SK-N-SH (cell line): ENCODE measurements at regions not wholly inside any gene's neighbourhood (a gene's known extent, or its start where the extent isn't known, plus 50 kb on each side); places are given as distances from the start of the nearest gene placed in this dataset.

ENCODE experiments used
- CTCF ChIP-seq: fragments of 200-600 bp; sonication (generic); IDR thresholded peaks from 2 replicates; pipeline ENCODE4 v1.6.1; 2017; ENCODE audit warnings: antibody characterized with exemption, mild to moderate bottlenecking, moderate library complexity
- POLR2AphosphoS5 ChIP-seq: IDR thresholded peaks from 2 replicates; pipeline ENCODE4 v1.6.1; 2012; ENCODE audit warnings: low read depth, low read length
- RFX5 ChIP-seq: IDR thresholded peaks from 2 replicates; pipeline ENCODE4 v1.6.1; 2012; ENCODE audit warnings: mild to moderate bottlenecking, improper control_type of control experiment, low read length
- YY1 ChIP-seq: IDR thresholded peaks from 2 replicates; pipeline ENCODE4 v1.4.0; 2012; ENCODE audit warnings: low read depth, mild to moderate bottlenecking
- TF ChIP-seq, protein P1 (sequence below): IDR thresholded peaks from 2 replicates; pipeline ENCODE4 v1.4.0; 2012; ENCODE audit warnings: low read depth
- TF ChIP-seq, protein P2 (sequence below): IDR thresholded peaks from 2 replicates; pipeline ENCODE4 v1.6.1; 2012; ENCODE audit warnings: mild to moderate bottlenecking, low read depth, low read length, moderate library complexity

- no peak for TF ChIP-seq POLR2AphosphoS5
- TF ChIP-seq CTCF: no peak
- TF ChIP-seq RFX5: no peak
- TF ChIP-seq, protein P1, sequence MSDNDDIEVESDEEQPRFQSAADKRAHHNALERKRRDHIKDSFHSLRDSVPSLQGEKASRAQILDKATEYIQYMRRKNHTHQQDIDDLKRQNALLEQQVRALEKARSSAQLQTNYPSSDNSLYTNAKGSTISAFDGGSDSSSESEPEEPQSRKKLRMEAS: no peak
- TF ChIP-seq, protein P2, sequence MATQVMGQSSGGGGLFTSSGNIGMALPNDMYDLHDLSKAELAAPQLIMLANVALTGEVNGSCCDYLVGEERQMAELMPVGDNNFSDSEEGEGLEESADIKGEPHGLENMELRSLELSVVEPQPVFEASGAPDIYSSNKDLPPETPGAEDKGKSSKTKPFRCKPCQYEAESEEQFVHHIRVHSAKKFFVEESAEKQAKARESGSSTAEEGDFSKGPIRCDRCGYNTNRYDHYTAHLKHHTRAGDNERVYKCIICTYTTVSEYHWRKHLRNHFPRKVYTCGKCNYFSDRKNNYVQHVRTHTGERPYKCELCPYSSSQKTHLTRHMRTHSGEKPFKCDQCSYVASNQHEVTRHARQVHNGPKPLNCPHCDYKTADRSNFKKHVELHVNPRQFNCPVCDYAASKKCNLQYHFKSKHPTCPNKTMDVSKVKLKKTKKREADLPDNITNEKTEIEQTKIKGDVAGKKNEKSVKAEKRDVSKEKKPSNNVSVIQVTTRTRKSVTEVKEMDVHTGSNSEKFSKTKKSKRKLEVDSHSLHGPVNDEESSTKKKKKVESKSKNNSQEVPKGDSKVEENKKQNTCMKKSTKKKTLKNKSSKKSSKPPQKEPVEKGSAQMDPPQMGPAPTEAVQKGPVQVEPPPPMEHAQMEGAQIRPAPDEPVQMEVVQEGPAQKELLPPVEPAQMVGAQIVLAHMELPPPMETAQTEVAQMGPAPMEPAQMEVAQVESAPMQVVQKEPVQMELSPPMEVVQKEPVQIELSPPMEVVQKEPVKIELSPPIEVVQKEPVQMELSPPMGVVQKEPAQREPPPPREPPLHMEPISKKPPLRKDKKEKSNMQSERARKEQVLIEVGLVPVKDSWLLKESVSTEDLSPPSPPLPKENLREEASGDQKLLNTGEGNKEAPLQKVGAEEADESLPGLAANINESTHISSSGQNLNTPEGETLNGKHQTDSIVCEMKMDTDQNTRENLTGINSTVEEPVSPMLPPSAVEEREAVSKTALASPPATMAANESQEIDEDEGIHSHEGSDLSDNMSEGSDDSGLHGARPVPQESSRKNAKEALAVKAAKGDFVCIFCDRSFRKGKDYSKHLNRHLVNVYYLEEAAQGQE: no peak
- TF ChIP-seq YY1: no peak
These were observed 494.3 kb downstream of the NTRK2 start for GRCh38 chr9:85163825-85164224.
